Thyroid gland (tissue), 4 donors: ENCODE measurements at regions not wholly inside any gene's neighbourhood (a gene's known extent, or its start where the extent isn't known, plus 50 kb on each side); places are given as distances from the start of the nearest gene placed in this dataset.
"Not testable (repeated sequence)": the region's sequence is repeated elsewhere in the genome, so short reads cannot be mapped to it uniquely, and the experiment has no call there.

Experiments used
- DNase-seq, 2 donors: peaks; one replicate each; pipeline ENCODE4 v3.0.0-alpha.2; 2019
- H3K27ac ChIP-seq, 3 donors: fragments of 200-600 bp; sonication (generic); 1 replicate in 2 of 3; 2 replicates in 1 of 3; pipeline ENCODE4 v1.5.1; 2016 to 2019; ENCODE audit warnings: mild to moderate bottlenecking in 1 of 3, moderate library complexity in 1 of 3
- H3K27me3 ChIP-seq: fragments of 200-600 bp; sonication (generic); one replicate; pipeline ENCODE4 v1.5.1; 2019
- H3K36me3 ChIP-seq, 2 donors: fragments of 200-600 bp; sonication (generic); one replicate each; pipeline ENCODE4 v1.5.1; 2016 to 2019
- H3K4me1 ChIP-seq, 2 donors: fragments of 200-600 bp; sonication (generic); one replicate each; pipeline ENCODE4 v1.5.1; 2017 to 2019
- H3K4me3 ChIP-seq, 3 donors: fragments of 200-600 bp; sonication (generic); replicated peaks in 1 of 3; 1 replicate in 2 of 3; 2 replicates in 1 of 3; pipeline ENCODE4 v1.5.1; 2016; ENCODE audit warnings: mild to moderate bottlenecking in 1 of 3
- H3K9me3 ChIP-seq: fragments of 200-600 bp; sonication (generic); one replicate; pipeline ENCODE4 v1.5.1; 2017
- CTCF ChIP-seq, 6 experiments: fragments of 200-600 bp in 3 of 6; fragments of 450-650 bp in 3 of 6; sonication (generic) in 3 of 6; IDR thresholded peaks; one replicate each; pipeline ENCODE4 v1.5.1; 2016 to 2019; ENCODE audit warnings: antibody characterized with exemption in 6 of 6, mild to moderate bottlenecking in 2 of 6, inconsistent platforms in 1 of 6, moderate library complexity in 1 of 6
- POLR2A ChIP-seq, 2 donors: fragments of 450-650 bp; IDR thresholded peaks; one replicate each; pipeline ENCODE4 v1.6.1; 2017; ENCODE audit warnings: antibody characterized with exemption in 2 of 2, mild to moderate bottlenecking in 2 of 2, moderate library complexity in 1 of 2
- WGBS, 2 donors: methylation state at CpG; one replicate each; pipeline ENCODE4 v1.1.5; 2017; 5-methylcytosine and 5-hydroxymethylcytosine counted together
- intact Hi-C: fragments of 100-400 bp; cut with DNase I; formaldehyde crosslinking; loops from one replicate; pipeline ENCODE4 v1.15.1; 2023

- Histone ChIP-seq H3K4me1 (no peaks in the 10 kb centered on the region), H3K4me3 (no peak overlapping the region), H3K36me3 (no peaks in the 10 kb centered on the region), H3K27ac (no peak overlapping the region), H3K9me3 (no peaks in the 10 kb centered on the region), H3K27me3 (no peaks in the 10 kb centered on the region)
- no peak for DNase-seq
- TF ChIP-seq POLR2A (IDR thresholded peaks at IDR 0.05) (no peak), CTCF (IDR thresholded peaks at IDR 0.05) (no peak)
- WGBS, 2 donors = 94 to 96% methylated on average over 3 of the region's 3 CpGs
- intact Hi-C loops = no loop called here
Observed at GRCh38 chr5:41995193-41995592, 70.1 kb downstream of the FBXO4 start.

DNA sequence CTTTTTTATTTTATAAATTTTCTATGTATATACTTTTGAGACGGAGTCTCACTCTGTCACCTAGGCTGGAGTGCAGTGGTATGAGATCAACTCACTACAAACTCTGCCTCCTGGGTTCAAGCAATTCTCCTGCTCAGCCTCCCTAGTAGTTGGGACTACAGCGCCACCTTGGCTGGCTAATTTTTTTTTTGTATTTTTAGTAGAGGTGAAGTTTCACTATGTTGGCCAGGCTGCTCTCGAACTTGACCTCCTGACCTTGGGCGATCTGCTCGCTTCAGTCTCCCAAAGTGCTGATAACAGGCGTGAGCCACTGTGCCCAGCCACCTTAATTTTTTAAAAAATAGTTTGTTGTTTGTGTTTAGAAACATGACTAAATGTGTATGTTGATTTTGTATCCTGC is 76.6 kb downstream of the FBXO4 start:
- 85 to 88% methylated on average over 6 of the region's 6 CpGs for WGBS, 2 donors
- Histone ChIP-seq H3K9me3 (no peaks in the 10 kb centered on the region), H3K4me3 (no peak overlapping the region), H3K36me3 (no peaks in the 10 kb centered on the region), H3K27me3 (no peaks in the 10 kb centered on the region), H3K4me1 (no peaks in the 10 kb centered on the region), H3K27ac (no peak overlapping the region)
- TF ChIP-seq POLR2A (IDR thresholded peaks at IDR 0.05) (no peak), CTCF (IDR thresholded peaks at IDR 0.05) (no peak)
- no peak for DNase-seq
- intact Hi-C loops = loop anchor here (10.0 kb wide), 1 partner anchor 763 kb away; no protein-coding TSS in a partner anchor

DNA sequence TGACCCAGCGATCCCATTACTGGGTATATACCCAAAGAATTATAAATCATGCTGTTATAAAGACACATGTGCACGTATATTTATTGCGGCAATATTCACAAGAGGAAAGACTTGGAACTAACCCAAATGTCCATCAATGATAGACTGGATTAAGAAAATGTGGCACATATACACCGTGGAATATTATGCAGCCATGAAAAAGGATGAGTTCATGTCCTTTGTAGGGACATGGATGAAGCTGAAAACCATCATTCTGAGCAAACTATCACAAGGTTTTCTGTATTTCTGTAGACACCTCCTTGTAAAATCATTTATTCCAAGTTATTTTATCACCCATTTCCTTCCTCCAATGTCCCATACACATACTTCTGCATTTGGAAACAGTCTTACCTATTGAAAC is 78.8 kb downstream of the FBXO4 start:
- H3K4me3 ChIP-seq, H3K27ac ChIP-seq, H3K4me1 ChIP-seq, H3K9me3 ChIP-seq, H3K36me3 ChIP-seq, DNase-seq, H3K27me3 ChIP-seq: not testable (repeated sequence)
- intact Hi-C loops = loop anchor here (10.0 kb wide), 1 partner anchor 761 kb away; no protein-coding TSS in a partner anchor
- 96 to 97% methylated on average over 4 of the region's 4 CpGs for WGBS, 2 donors

GRCh38 chr5:42005561-42006153 is 80.6 kb downstream of the FBXO4 start:
- no peak for DNase-seq
- H3K9me3 ChIP-seq = no peaks in the 10 kb centered on the region
- no peaks in the 10 kb centered on the region for H3K27me3 ChIP-seq
- no peak overlapping the region for H3K4me3 ChIP-seq
- no peak overlapping the region for H3K27ac ChIP-seq
- TF ChIP-seq CTCF (IDR thresholded peaks at IDR 0.05) = peak in 4 of 6 experiments; percentile 53 to 67 (median 62)
- no peak for TF ChIP-seq POLR2A (IDR thresholded peaks at IDR 0.05)
- intact Hi-C loops = loop anchor here (10.0 kb wide), 1 partner anchor 759 kb away; no protein-coding TSS in a partner anchor
- 17 to 21% methylated on average over 1 of the region's 1 CpG for WGBS, 2 donors
- no peaks in the 10 kb centered on the region for H3K36me3 ChIP-seq
- H3K4me1 ChIP-seq = no peaks in the 10 kb centered on the region

GRCh38 chr5:42013561-42013960 is 88.5 kb downstream of the FBXO4 start:
- H3K36me3 ChIP-seq = no peaks in the 10 kb centered on the region
- H3K9me3 ChIP-seq = no peaks in the 10 kb centered on the region
- no peak for DNase-seq
- H3K4me3 ChIP-seq = no peak overlapping the region
- WGBS, 2 donors = 80 to 87% methylated on average over 5 of the region's 5 CpGs
- H3K27ac ChIP-seq = no peak overlapping the region
- intact Hi-C loops = no loop called here
- H3K27me3 ChIP-seq = no peaks in the 10 kb centered on the region
- TF ChIP-seq POLR2A (IDR thresholded peaks at IDR 0.05) = no peak
- no peak for TF ChIP-seq CTCF (IDR thresholded peaks at IDR 0.05)
- H3K4me1 ChIP-seq = no peaks in the 10 kb centered on the region
